Mesenchymal stem cell (in vitro differentiated cells and primary cell): ENCODE measurements at regions not wholly inside any gene's neighbourhood (a gene's known extent, or its start where the extent isn't known, plus 50 kb on each side); places are given as distances from the start of the nearest gene placed in this dataset.
A peak's percentile ranks its signal among the peaks of the same experiment; 100 is the strongest.

Experiments
- DNase-seq: peaks from one replicate; pipeline ENCODE4 v3.0.0-alpha.2; 2013
- H2AFZ ChIP-seq: one replicate; pipeline ENCODE4 v1.6.1; 2013; ENCODE audit warnings: low read depth, mild to moderate bottlenecking, control low read depth, inconsistent platforms, low read length, moderate library complexity
- H2AK5ac ChIP-seq: 2 replicates; pipeline ENCODE4 v1.6.1; 2013; ENCODE audit warnings: low read length, moderate library complexity, mild to moderate bottlenecking, inconsistent platforms; ENCODE audit not compliant: severe bottlenecking
- H2BK120ac ChIP-seq: one replicate; pipeline ENCODE4 v1.6.1; 2013; ENCODE audit warnings: low read depth, mild to moderate bottlenecking, inconsistent platforms, low read length, moderate library complexity
- H2BK12ac ChIP-seq, 2 experiments: one replicate each; pipeline ENCODE4 v1.6.1; 2013; ENCODE audit warnings: inconsistent platforms in 2 of 2, low read length in 2 of 2, mild to moderate bottlenecking in 2 of 2, moderate library complexity in 2 of 2, control low read depth in 1 of 2
- H2BK15ac ChIP-seq: one replicate; pipeline ENCODE4 v1.6.1; 2013; ENCODE audit warnings: mild to moderate bottlenecking, low read depth, inconsistent platforms; ENCODE audit not compliant: poor library complexity, severe bottlenecking
- H2BK5ac ChIP-seq: 2 replicates; pipeline ENCODE4 v1.6.1; 2013; ENCODE audit warnings: low read depth, mild to moderate bottlenecking, low read length, control low read depth, inconsistent platforms; ENCODE audit not compliant: poor library complexity, severe bottlenecking
- H3K14ac ChIP-seq, 2 experiments: one replicate each; pipeline ENCODE4 v1.6.1; 2013; ENCODE audit warnings: inconsistent platforms in 2 of 2, low read length in 2 of 2, control low read depth in 1 of 2, mild to moderate bottlenecking in 1 of 2, moderate library complexity in 1 of 2
- H3K18ac ChIP-seq, 2 experiments: one replicate each; pipeline ENCODE4 v1.6.1; 2013; ENCODE audit warnings: inconsistent platforms in 2 of 2, low read length in 2 of 2, control low read depth in 1 of 2, low read depth in 1 of 2, mild to moderate bottlenecking in 1 of 2
- H3K23ac ChIP-seq, 2 experiments: one replicate each; pipeline ENCODE4 v1.6.1; 2013; ENCODE audit warnings: inconsistent platforms in 2 of 2, low read length in 2 of 2, mild to moderate bottlenecking in 2 of 2, moderate library complexity in 2 of 2, control low read depth in 1 of 2
- H3K27ac ChIP-seq: 2 replicates; pipeline ENCODE4 v1.5.1; 2013; ENCODE audit warnings: mild to moderate bottlenecking, moderate library complexity, low read length, control low read depth, inconsistent platforms; ENCODE audit not compliant: poor library complexity, severe bottlenecking
- H3K27me3 ChIP-seq, 2 experiments: 2 replicates each; pipeline versions ENCODE4 v1.6.1 to v1.7.0; 2013; ENCODE audit warnings: low read length in 2 of 2, mild to moderate bottlenecking in 2 of 2, moderate library complexity in 2 of 2, control low read depth in 1 of 2, inconsistent platforms in 1 of 2; ENCODE audit not compliant: control insufficient read depth in 1 of 2, insufficient read depth in 1 of 2
- H3K36me3 ChIP-seq, 2 experiments: 2 replicates each; pipeline versions ENCODE4 v1.6.1 to v1.7.0; 2013; ENCODE audit warnings: low read length in 2 of 2, control low read depth in 1 of 2, inconsistent platforms in 1 of 2, low read depth in 1 of 2, mild to moderate bottlenecking in 1 of 2; ENCODE audit not compliant: insufficient read depth in 2 of 2, control insufficient read depth in 1 of 2
- H3K4ac ChIP-seq, 2 experiments: one replicate each; pipeline ENCODE4 v1.6.1; 2013; ENCODE audit warnings: inconsistent platforms in 2 of 2, low read length in 2 of 2, mild to moderate bottlenecking in 2 of 2, moderate library complexity in 2 of 2, control low read depth in 1 of 2, low read depth in 1 of 2
- H3K4me1 ChIP-seq: 2 replicates; pipeline ENCODE4 v1.6.1; 2013; ENCODE audit warnings: low read depth, low read length, control low read depth; ENCODE audit not compliant: control insufficient read depth, insufficient read depth
- H3K4me2 ChIP-seq: 2 replicates; pipeline ENCODE4 v1.6.1; 2013; ENCODE audit warnings: low read length, mild to moderate bottlenecking, inconsistent platforms; ENCODE audit not compliant: poor library complexity, severe bottlenecking
- H3K4me3 ChIP-seq, 2 experiments: 2 replicates each; pipeline versions ENCODE4 v1.5.1 to v1.7.0; 2013; ENCODE audit warnings: low read length in 2 of 2, mild to moderate bottlenecking in 2 of 2, control low read depth in 1 of 2, low read depth in 1 of 2; ENCODE audit not compliant: insufficient read depth in 1 of 2
- H3K79me1 ChIP-seq: replicated peaks from 2 replicates; pipeline ENCODE4 v1.6.1; 2013; ENCODE audit warnings: mild to moderate bottlenecking, control low read depth, low read length, inconsistent platforms; ENCODE audit not compliant: poor library complexity, severe bottlenecking
- H3K9ac ChIP-seq: 2 replicates; pipeline ENCODE4 v1.7.0; 2013; ENCODE audit warnings: mild to moderate bottlenecking, low read length, moderate library complexity
- H3K9me3 ChIP-seq: 2 replicates; pipeline ENCODE4 v1.7.0; 2013; ENCODE audit warnings: mild to moderate bottlenecking, low read length; ENCODE audit not compliant: control insufficient read depth
- H4K8ac ChIP-seq: one replicate; pipeline ENCODE4 v1.6.1; 2013; ENCODE audit warnings: inconsistent platforms, mild to moderate bottlenecking, low read length, moderate library complexity
- H4K91ac ChIP-seq: one replicate; pipeline ENCODE4 v1.6.1; 2013; ENCODE audit warnings: mild to moderate bottlenecking, low read length, inconsistent platforms
- WGBS: methylation state at CpG from one replicate; pipeline ENCODE4 v1.1.7; 2013; ENCODE audit warnings: mixed read lengths; 5-methylcytosine and 5-hydroxymethylcytosine counted together

DNA sequence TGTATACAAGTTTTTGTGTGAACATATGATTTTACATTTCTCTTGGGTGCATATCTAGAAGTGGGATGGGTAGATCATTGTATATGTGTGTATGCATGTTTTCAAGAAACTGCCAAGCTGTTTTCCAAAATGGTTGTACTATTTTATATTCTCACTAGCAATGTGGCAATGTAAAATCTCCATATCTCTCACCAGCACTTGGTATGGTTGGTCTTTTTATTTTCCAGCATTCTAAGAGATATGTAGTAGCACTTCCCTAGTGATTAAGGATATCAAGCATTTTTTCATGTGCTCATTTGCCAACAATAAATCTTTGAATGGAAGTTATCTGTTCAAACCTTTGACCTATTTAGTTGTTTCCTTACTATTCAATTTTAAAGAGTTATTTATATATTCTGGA is 310.7 kb downstream of the ZNF326 start:
- H3K36me3 ChIP-seq, result no peaks in the 10 kb centered on the region
- H2BK5ac ChIP-seq, result no peak overlapping the region
- H4K8ac ChIP-seq, result no peak overlapping the region
- H3K79me1 ChIP-seq, result no peaks in the 10 kb centered on the region
- no peak overlapping the region for H4K91ac ChIP-seq
- no peaks in the 10 kb centered on the region for H3K27me3 ChIP-seq
- H3K4ac ChIP-seq, result no peak overlapping the region
- H3K18ac ChIP-seq, result no peak overlapping the region
- H3K14ac ChIP-seq, result no peak overlapping the region
- no peak overlapping the region for H3K4me3 ChIP-seq
- DNase-seq, result no peak
- no peak overlapping the region for H3K27ac ChIP-seq
- no peak overlapping the region for H2AK5ac ChIP-seq
- no peak overlapping the region for H2BK120ac ChIP-seq
- no peak overlapping the region for H3K23ac ChIP-seq
- H2BK15ac ChIP-seq, result no peak overlapping the region
- H3K9me3 ChIP-seq, result peaks cover 17% of the 10 kb centered on the region
- H3K4me2 ChIP-seq, result no peak overlapping the region
- H2BK12ac ChIP-seq, result no peak overlapping the region
- H3K4me1 ChIP-seq, result no peaks in the 10 kb centered on the region
- H2AFZ ChIP-seq, result no peak overlapping the region
- no peak overlapping the region for H3K9ac ChIP-seq

GRCh38 chr1:90296327-90296726 is 301.4 kb downstream of the ZNF326 start:
- Histone ChIP-seq H4K8ac (no peak overlapping the region), H3K23ac (no peak overlapping the region), H3K14ac (no peak overlapping the region), H3K4me1 (no peaks in the 10 kb centered on the region), H3K9ac (no peak overlapping the region), H3K4me3 (no peak overlapping the region), H2BK120ac (no peak overlapping the region), H2BK5ac (no peak overlapping the region), H2BK12ac (no peak overlapping the region), H2AK5ac (no peak overlapping the region), H4K91ac (no peak overlapping the region), H3K27me3 (no peaks in the 10 kb centered on the region), H3K4ac (no peak overlapping the region), H3K18ac (no peak overlapping the region), H3K79me1 (no peaks in the 10 kb centered on the region), H3K4me2 (no peak overlapping the region), H3K9me3 (no peaks in the 10 kb centered on the region), H2BK15ac (no peak overlapping the region), H3K36me3 (no peaks in the 10 kb centered on the region), H2AFZ (no peak overlapping the region), H3K27ac (no peak overlapping the region)
- 76% methylated on average over 5 of the region's 5 CpGs for WGBS
- DNase-seq, result no peak

DNA sequence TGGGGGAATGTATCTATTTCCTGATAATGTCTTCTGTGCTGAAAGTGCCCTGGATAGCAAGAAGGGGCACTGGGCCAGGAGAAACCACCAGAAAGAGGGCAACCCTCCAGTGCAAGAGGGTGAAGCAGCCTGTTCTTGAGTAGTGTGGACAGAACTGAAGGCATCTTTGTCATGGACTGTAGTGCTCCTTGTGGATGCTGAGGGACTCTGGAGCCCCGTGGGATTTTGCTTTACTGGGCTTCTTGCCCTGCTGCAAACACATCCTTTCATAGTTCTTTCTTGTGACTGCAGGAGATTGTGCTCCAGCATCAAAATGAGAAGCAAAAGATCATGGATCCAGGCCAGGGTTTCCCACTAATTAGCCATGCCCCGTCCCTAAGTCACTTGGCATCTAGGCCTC is 300.6 kb downstream of the ZNF326 start:
- no peak overlapping the region for H4K8ac ChIP-seq
- H3K27ac ChIP-seq, result no peak overlapping the region
- H2BK15ac ChIP-seq, result no peak overlapping the region
- no peak overlapping the region for H2BK12ac ChIP-seq
- no peak overlapping the region for H2BK120ac ChIP-seq
- H3K27me3 ChIP-seq, result no peaks in the 10 kb centered on the region
- no peaks in the 10 kb centered on the region for H3K4me1 ChIP-seq
- H3K18ac ChIP-seq, result no peak overlapping the region
- H2AK5ac ChIP-seq, result no peak overlapping the region
- H3K23ac ChIP-seq, result no peak overlapping the region
- no peak overlapping the region for H3K4ac ChIP-seq
- H4K91ac ChIP-seq, result no peak overlapping the region
- DNase-seq, result no peak
- no peak overlapping the region for H3K14ac ChIP-seq
- H3K4me2 ChIP-seq, result no peak overlapping the region
- H2BK5ac ChIP-seq, result no peak overlapping the region
- 89% methylated on average over 1 of the region's 2 CpGs for WGBS
- no peak overlapping the region for H3K9ac ChIP-seq
- no peak overlapping the region for H2AFZ ChIP-seq
- no peak overlapping the region for H3K4me3 ChIP-seq
- no peaks in the 10 kb centered on the region for H3K9me3 ChIP-seq
- H3K79me1 ChIP-seq, result no peaks in the 10 kb centered on the region
- no peaks in the 10 kb centered on the region for H3K36me3 ChIP-seq

- Histone ChIP-seq H3K4me3 (peak overlapping the region in 1 of 2 experiments; percentile 15), H3K4me1 (no peaks in the 10 kb centered on the region), H3K4me2 (no peak overlapping the region), H2BK120ac (no peak overlapping the region), H3K23ac (no peak overlapping the region), H3K14ac (no peak overlapping the region), H2AK5ac (no peak overlapping the region), H3K36me3 (no peaks in the 10 kb centered on the region), H3K4ac (no peak overlapping the region), H3K18ac (no peak overlapping the region), H3K9me3 (no peaks in the 10 kb centered on the region), H3K9ac (no peak overlapping the region), H2AFZ (no peak overlapping the region), H2BK5ac (no peak overlapping the region), H2BK15ac (no peak overlapping the region), H3K79me1 (no peaks in the 10 kb centered on the region), H4K91ac (no peak overlapping the region), H2BK12ac (no peak overlapping the region), H4K8ac (no peak overlapping the region), H3K27me3 (no peaks in the 10 kb centered on the region), H3K27ac (no peak overlapping the region)
- DNase-seq, result no peak
- 89% methylated on average over 2 of the region's 3 CpGs for WGBS
These were observed 296.7 kb downstream of the ZNF326 start for GRCh38 chr1:90291431-90292216.
